ENCODE measurements at regions not wholly inside any gene's neighbourhood (a gene's known extent, or its start where the extent isn't known, plus 50 kb on each side); places are given as distances from the start of the nearest gene placed in this dataset.
"Not testable (repeated sequence)": the region's sequence is repeated elsewhere in the genome, so short reads cannot be mapped to it uniquely, and the experiment has no call there.

DNA sequence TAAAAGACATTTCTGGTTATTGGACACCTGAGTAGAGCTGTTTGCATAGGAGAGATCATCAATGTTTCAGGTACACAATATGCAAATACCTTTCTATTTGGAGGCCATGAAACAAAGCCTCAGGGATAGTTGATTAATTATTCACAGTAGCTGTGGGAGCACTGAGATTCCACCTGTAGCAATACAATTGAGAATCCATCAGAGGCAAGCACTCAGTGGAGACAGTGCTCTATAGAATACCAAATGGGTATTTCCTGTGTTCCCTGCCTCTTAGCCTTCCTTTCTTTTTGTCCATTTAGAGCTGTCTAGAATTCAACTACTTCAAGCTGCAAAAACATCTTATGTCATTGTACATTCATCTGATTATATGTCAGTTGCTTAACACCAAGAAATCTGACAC lies 1754.0 kb upstream of the ACO1 start:
- no peak for DNase-seq

DNA sequence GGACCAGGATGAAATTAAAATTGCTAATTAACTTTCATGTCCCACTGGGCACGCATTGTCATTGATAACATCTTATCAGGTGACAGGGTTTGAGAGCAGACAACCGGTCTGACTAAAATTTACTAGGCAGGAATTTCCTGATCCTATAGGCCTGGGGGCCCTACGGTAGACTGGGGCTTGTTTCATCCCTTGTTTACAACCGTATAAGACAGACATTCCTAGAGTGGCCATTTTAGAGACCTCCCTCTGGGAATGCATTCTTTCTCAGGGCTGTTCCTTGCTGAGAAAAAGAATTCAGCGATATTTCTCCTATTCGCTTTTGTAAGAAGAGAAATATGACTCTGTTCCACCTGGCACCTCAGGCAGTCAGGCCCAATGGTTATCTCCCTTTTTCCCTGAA lies 1737.8 kb upstream of the ACO1 start:
- DNase-seq, result not testable (repeated sequence)

DNA sequence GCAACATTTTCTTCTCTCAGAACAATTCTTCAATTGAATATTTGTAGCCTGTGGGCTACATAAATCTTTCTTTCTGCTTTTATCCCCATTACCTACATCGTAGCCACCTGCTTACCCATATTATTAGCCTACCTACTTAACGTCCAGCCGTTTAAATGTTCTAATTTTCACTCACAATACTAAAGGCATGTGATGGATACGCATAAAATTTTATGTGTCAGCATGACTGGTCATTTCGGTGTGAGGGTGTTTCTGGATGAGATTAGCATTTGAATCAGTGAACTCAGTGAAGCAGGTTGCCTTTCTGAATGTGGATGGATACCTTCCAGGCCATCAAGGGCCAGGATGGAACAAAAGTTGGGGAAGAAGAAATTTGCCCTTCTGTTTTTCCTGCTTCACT lies 1722.5 kb upstream of the ACO1 start:
- DNase-seq, result no peak

DNA sequence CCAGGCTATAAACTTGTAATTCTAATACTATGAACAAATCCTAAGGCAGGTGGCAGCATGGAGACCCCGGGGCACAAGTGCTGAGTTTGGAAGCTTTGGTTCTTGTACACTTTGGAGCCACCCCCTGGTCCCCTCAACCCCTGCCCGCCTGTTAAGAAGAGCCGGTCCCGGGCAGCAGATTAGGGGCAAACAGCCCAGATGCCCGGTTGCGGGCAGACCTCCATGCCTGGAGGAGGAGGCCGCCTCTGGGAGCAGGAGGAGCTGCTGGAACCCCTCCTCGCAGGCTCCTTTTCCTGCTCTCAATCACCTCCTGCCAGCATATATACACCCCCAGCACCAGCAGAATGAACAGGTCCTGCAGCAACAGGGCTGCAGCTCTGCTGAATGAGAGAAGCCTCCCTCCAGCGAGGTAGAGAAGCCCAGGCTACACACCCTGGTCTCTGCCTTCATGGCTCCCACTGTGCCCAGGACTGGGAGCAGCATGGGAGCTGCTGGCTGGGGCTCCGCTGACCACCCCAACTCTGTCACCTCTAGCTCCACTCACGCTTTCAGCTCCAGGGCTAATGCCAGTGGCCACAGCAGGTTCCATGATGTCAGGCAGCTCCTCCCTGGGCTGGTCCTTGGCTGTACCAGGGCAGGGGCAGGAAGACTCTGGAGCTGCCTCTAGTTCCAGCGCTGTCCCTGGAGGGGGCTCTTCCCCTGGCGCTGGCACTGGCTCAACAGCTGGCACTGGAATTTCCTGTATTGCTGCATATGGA lies 1713.5 kb upstream of the ACO1 start:
- DNase-seq, result no peak

DNA sequence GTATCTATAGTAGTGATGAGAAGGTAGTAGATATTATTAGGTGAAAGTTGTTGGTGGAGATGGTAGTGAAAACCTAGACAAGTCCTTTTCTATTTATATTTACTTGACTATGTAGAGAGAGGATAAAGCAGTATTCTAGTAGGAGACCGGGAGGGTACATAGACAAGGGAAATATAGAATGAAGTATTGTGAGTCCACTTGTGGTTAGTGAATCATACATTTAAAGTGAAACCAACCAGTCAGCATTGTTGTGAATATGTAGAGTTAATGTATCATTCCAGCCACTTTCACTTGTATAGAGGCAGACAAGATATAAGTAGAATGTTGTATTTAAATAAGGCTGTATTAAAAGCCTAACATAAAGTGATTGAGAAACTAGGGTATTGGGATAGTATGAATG lies 1711.3 kb upstream of the ACO1 start:
- DNase-seq, result no peak

DNA sequence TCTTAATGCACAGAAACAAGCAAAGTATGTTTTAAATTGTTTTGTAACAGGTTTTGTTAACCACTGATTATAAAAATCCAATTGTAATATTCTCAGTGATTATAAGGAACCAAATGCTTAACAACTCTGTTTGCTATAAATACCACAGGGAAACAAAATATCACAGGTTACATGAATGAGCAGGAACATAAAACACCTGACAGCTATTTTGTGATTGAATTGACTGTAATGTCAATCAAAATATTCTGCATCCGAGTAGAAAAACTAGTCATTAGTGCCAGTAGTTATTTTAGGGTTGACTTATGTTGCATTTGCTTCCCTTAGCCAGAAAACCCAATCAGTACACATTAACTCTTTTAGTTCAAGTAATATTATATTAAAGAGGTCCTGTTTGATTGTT lies 1707.8 kb upstream of the ACO1 start:
- no peak for DNase-seq

DNA sequence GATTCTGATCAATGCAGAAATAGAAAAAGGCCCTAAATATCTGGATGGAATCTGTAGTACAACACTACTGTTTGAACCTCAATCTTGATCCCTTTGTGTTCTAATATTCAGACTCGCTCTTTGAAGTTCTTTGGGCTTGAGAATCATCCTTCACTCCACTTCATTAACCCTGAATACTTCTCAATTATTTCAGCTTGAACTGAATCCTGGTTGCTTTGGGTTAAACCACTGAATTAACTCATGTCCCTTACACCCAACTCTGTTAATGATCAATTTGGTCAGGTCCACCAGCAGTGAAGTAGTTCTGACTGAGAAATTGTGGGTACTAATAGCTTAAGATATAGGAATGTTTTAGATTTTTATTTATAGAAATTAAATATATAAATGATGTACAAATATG lies 1707.2 kb upstream of the ACO1 start:
- no peak for DNase-seq

DNA sequence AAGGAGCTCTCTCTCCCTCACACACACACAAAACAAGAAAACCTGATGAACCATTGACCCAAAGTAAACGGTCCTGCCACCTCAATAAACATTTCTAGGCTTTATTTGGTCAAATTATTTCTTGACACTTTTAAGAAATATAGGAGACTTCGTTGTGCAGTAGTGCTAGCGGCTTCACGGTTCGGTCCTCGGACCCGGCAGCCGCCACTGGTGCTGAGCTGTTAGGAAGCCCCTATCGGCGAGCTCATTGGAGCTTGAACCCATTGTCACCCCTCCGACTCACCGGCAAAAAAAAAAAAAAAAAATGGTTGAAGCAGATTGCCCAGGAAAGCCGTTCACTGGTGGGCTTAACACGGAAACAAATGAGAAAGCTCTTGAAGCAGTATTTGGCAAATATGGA lies 1695.6 kb upstream of the ACO1 start:
- no peak for DNase-seq

DNA sequence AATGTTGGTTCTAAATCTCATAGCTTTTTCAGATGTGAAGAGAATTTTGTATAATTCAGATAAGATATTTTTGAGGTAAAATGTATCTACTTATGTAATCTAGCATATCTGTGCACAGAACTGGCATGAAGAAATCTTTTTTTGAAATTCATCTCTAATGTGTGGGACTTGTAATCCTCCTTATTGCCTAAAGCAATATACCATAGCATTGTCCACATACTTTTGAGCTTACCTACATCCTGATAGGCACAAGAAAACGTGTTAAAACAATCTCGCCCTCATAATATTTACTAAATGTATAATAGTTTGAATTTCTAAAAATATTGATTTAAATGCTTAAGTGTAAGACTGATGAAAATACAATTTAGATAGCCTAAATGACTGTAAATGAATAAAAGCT lies 1686.5 kb upstream of the ACO1 start:
- no peak for DNase-seq

DNA sequence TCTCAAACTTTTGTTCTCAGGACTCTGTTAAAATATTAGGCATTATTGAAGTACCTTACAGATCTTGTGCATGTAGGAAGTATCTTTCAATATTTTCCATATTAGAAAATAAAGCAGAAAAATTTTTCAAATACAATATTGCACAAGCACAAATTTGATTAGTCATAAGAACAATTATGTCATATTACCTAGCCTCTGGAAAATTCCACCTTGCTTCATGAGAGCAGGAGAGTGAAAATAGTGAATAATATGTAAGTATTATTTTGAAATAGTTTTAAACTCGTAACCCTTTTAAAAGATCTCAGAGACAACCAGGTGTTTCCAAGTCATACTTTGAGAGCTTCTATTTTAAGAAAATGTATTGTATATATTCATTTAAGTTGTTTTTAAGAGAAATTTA lies 1672.9 kb upstream of the ACO1 start:
- DNase-seq, result no peak

DNA sequence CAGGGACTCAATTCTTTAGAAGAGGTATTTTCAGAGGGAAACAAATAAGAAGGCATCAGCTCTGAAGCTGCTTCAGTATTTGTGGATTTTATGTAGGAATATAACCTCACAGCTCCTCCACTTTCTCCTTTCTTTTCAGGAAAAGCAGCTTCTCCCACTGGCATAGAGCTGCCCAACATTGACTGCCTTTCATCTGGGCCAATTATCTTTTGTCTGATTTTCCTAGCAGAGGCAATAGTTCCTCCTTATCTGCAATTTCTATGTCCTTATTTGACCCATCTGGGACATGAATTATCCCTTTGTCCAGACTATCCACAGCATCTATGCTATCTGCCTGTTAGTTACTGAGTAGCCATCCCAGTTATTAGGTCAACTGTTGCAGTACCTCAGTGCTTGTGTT lies 1671.2 kb upstream of the ACO1 start:
- DNase-seq, result no peak

DNA sequence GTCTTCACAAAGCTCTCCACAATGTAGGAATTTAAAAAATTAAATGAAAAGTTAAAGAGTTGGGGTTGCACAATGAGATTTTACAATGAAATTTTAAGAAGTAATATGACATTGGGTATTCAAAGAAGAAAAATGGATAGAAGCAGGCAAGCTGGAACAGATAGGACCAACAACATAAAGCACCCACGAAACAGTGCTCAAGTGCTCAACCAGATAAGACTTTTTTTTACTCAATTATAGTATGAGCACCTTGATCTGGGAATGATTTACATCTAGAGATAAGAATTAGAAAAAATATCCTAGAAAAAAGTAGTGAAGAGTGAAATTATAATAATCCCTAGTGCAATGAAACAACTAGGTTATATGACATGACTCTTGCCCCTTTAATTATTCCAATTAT lies 1670.1 kb upstream of the ACO1 start:
- no peak for DNase-seq

DNA sequence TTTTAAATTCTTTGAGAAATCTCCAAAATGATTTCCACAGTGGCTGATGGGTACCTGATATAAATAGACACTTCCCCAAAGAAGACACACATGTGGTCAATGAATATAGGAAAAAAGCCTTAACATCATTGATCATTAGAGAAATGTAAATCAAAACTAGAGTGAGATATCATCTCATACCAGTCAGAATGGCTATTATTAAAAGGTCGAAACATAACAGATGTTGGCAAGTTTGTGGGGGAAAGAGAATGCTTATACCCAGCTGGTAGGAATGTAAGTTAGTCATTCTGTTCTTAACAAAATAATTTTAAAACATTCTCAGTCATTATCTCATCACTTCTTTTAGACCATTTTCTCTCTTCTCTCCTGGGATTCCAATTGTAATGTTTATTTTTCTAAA lies 1666.0 kb upstream of the ACO1 start:
- DNase-seq, result no peak

DNA sequence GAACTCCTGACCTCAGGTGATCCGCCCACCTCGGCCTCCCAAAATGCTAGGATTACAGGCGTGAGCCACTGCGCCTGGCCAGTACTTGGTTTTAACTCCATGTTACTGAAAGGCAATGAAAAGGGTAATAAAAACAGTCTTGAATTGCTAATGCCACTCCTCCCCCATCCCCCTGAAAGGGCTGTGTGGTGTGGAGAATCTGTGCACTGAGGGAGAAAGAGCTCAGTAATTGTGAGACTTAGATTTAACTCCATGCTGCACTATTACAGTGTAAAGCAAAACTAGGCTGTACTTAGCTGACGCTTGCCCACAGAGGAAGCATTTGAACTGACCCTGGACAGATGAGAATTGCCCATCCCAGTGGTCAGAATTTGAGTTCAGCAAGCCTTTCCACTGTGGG lies 1662.4 kb upstream of the ACO1 start:
- no peak for DNase-seq

DNA sequence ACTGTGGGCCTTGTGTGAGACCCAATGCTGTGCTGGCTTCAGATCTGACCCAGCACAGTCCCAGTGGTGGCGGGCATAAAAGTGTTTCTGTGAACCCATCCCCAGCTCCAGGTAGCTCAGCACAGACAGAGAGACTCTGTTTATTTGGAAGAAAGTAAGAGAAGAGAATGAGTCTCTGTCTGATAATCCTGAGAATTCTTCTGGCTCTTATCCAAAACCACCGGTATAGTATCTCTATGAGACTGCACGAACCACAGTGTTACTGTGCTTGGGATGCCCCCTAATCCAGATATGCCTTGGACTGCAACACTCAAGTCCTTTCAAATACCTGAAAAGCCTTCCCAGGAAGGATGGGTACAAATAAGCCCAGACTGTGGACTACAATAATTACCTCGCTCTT lies 1660.8 kb upstream of the ACO1 start:
- no peak for DNase-seq

DNA sequence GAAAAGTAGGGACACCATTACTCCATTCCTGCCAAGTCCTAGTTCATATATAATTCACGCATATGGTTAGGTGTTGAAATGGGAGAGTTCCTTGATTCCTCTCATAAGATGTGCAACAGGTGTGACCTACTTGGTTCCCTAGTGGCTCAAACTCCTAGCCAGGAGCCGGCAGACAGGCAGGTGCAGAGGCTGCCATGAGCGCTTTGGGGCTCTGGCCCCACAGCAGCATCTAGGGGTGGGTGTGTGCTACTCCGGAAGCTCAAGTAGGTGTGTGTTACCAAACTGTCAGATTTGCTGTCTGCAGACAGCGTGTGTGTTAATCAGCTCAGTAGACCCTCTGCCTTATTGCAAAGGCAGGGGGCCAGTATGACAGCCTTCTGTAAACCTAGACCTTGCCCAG lies 1652.4 kb upstream of the ACO1 start:
- DNase-seq, result no peak

DNA sequence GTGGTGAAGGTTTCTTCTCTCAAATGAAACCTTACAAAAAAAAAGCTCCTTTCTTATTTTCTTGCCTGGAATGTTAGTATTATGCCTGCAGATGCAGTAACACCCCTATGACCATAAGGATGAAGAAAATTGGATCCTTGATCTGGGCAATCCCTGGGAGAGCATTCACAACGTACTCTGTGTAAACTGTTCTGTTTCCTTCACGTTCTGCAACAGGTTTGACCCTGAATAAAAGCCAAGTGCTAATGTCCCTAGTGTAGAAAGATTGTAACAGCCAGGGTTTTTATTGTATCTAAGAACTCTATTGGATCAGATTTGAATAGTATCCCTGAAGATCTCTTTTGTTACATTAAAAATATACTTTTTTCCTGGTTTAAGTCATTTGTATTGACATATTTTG lies 1639.6 kb upstream of the ACO1 start:
- DNase-seq, result no peak

DNA sequence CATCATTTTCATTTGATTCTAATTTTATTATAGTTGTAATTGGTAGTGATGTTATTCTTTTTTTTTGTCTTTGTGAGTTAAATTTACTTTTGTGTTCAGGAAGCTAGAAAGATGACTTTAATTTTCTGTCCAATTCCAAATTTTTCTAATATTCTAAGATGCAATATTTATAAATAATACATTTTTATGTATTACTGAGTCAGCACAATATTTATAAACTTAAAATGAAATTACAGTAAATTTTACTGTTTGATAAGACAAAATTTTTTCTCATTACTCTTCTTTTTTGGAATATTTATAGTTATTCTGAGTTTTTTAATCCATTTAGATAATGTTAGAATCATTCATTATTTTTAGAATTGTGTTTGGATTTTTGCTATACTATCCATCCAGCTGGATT lies 1637.9 kb upstream of the ACO1 start:
- no peak for DNase-seq

DNA sequence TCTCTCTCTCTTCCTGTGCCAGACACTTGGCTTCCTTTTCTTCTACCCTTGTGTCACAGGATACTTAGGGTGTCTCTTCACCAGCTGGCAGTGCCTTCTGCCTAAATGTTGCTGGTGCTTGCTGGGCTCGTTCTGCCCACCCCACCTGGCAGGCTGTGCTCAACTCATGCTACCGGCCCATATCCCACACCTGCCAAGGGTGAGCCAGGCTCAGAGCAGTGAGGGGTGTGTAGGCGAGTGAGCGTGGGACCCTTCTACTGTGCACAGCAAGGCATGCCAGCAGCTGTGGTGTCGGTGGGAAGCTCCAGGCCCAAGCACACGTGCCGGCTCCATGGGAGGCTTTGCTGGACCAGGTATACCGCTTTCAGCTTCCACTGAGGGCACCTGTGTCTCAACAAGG lies 1626.7 kb upstream of the ACO1 start:
- DNase-seq, result no peak

DNA sequence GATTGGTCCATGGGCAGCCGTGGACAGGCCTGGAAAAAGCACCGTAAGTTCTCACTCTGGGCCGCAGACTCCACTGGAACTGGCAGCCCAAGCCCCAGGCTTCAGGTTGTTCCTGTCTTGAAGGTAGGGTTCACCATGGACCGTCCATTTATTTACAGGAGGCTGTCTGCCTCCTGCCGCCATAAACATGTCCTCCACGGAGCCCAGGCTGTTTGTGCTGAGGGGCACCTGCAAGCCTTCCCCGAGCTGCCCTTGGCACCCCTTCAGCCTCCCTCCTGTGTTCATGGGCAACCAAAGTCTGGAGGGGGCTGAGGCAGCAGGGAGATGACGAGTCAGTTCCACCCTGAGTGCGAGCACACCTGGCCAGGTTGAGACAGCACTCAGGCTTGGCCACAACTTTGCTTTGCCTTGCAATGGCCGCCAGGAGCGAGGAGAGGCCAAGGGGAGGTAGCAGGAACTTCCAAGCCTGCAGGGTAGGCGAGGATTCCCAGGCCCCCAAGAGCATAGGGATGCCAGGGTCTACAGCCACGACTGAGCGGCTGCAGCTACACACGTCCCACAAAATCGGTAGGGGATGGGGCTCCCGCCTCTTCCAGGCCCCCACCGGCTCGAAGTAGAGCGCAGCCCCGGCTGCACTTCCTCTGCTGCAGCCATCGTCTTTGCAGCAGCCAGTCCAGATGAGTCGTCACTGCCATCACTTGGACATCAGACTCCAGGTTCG lies 1625.6 kb upstream of the ACO1 start:
- DNase-seq, result no peak

DNA sequence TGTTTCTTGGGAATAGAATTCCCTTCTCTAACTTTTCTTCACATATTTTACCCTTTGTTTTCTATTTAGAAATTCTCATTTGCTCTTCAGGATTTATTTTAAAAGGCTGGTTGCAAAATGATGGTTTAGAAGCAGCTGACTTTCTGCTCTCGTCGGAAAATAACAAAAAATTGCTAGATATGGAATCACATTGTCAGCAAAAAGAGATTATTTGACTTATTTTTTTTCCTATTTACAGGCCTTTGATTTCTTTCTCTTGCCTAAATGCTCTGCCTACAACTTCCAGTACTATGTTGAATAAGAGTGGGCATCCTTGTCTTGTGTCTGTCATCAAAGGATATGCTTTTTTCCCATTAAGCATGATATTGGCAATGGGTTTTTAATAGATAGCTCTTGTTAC lies 1619.1 kb upstream of the ACO1 start:
- no peak for DNase-seq

DNA sequence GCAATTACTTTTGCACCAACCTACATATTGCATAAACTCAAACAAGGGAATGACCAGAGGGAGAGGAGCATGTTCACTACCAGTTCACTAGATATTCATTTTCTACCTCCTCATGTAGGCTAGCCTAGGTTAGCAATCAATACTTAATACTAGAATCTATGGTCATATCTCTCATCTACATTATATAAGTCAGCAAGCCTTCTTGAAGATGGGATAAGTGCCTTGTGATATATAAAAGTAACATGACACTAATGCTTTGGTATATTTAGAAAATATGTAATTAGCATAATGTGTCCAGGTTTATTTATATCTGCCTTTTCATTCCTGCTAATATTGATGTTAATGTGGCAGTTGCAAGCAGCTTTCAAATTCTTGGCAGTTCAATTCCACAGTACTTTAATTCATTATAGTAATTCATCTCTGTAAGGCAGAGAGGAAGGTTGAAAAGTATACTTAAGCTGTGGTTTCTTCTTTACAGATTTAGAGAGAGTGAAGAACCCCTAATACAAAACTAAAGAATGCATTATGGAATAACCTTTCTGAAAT lies 1613.2 kb upstream of the ACO1 start:
- no peak for DNase-seq

DNA sequence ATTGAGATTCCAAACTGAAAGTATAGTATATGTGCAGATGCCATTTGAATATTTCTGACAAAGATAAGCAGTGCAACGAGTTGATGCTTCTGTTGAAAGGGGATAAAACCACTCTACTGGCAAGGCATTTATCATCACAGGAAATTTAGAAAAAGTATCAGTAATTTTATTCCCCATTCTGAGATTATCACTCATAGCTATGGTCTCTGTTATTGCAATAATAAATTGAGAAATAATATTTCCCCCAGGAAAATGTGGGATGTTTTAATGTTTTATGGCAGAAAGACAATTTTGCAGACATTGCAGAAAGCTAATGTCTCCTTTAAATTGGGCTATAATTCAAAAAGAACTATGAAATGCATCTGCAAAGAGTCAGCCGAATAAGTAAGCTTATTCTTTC lies 1612.7 kb upstream of the ACO1 start:
- DNase-seq, result no peak

DNA sequence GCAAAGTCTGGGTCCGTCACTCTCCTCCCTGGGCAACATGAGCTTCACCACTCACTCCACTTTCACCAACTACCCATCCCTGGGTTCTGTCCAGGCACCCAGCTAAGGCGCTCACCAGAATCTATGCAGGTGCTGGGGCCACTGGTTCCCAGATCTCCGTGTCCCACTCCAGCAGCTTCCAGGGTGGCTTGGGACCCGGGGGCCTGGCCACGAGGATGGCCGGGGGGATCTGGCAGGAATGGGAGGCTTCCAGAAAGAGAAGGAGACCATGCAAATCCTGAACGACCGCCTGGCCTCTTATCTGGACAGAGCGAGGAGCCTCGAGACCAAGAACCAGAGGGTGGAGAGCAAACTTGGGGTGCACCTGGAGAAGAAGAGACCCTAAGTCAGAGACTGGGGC lies 1611.0 kb upstream of the ACO1 start:
- DNase-seq, result no peak

DNA sequence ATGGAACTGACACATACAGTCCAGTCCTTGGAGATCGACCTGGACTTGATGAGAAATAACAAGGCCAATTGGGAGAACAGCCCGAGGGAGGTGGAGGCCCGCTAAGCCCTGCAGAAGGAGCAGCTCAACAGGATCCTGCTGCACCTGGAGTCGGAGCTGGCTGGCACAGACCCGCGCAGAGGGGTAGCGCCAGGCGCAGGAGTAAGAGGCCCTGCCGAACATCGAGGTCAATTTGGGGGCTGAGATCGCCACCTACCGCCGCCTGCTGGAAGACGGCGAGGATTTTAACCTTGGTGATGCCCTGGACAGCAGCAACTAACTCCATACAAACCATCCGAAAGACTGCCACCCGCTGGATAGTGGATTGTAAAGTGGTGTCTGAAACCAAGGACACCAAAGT lies 1610.1 kb upstream of the ACO1 start:
- no peak for DNase-seq
